Activated naive CD8-positive, alpha-beta T cell (primary cell): ENCODE measurements at regions not wholly inside any gene's neighbourhood (a gene's known extent, or its start where the extent isn't known, plus 50 kb on each side); places are given as distances from the start of the nearest gene placed in this dataset.
"Not testable (repeated sequence)": the region's sequence is repeated elsewhere in the genome, so short reads cannot be mapped to it uniquely, and the experiment has no call there.

Source experiments
- H3K27ac Mint-ChIP-seq: one replicate; pipeline ENCODE4 v1.8.0; 2021; ENCODE audit warnings: mixed read lengths
- H3K27me3 Mint-ChIP-seq: one replicate; pipeline ENCODE4 v1.8.0; 2021; ENCODE audit warnings: mixed read lengths
- H3K36me3 Mint-ChIP-seq: one replicate; pipeline ENCODE4 v1.8.0; 2021; ENCODE audit warnings: mixed read lengths
- H3K4me1 Mint-ChIP-seq: one replicate; pipeline ENCODE4 v1.8.0; 2021; ENCODE audit warnings: low read depth, mixed read lengths
- H3K4me3 Mint-ChIP-seq: one replicate; pipeline ENCODE4 v1.8.0; 2021; ENCODE audit warnings: mild to moderate bottlenecking, mixed read lengths
- H3K9me3 Mint-ChIP-seq: one replicate; pipeline ENCODE4 v1.8.0; 2021; ENCODE audit warnings: low read depth, mixed read lengths

DNA sequence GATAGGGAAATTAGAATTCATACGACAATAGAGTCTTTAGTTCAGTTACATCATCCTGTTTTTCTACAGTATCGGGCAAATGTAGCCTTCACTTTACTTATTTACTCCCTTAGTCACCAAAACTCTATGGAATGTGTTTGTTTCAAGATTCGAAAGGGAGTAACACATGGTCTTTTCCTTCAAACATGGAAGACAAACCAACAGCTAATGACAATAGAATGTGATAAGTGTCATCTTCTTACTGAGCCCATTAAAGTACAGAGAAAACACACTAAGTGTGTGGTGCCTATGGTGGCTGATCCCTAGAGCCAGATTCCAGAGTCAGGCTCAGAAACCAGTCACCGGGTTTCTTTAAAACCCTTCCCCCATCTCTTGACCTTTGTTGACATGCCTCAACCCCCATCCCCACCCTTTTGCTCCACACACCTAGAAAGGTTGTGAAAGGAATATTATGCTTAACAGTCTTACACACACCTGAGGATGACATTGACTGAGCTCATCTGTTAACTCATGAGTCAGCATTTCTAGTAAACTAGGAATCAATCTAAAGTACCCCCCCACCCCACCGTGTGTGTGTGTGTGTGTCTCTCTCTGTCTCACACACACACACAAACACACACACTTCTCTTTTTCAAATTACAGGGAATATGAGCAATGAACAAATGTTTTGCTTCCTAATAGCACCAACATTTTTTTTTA, 549.6 kb upstream of the CCDC54 start:
- no peaks in the 10 kb centered on the region for H3K27me3 Mint-ChIP-seq
- peaks cover 2% of the 10 kb centered on the region for H3K4me1 Mint-ChIP-seq
- H3K27ac Mint-ChIP-seq: no peak overlapping the region
- H3K9me3 Mint-ChIP-seq: no peaks in the 10 kb centered on the region
- H3K4me3 Mint-ChIP-seq: no peak overlapping the region
- H3K36me3 Mint-ChIP-seq: no peaks in the 10 kb centered on the region

DNA sequence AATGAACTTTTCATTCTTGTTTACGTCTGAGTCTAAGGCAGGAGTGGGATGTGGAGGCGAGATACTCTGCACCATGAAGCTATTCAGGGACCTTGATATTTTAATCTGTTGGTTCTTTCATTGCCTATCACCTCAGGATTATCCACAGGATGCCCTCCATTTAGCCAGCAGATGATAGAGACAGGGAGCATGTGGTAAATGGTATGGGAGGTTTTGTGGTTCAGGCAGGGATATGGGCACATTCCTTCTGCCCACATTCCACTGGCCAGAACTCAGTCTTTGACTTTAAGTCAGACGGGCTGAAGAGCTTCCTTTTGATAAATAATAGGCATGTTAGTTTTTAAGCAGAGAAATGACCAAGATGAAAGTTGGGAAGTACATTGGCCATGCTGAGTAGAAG, 548.0 kb upstream of the CCDC54 start:
- H3K27ac Mint-ChIP-seq: no peak overlapping the region
- H3K27me3 Mint-ChIP-seq: no peaks in the 10 kb centered on the region
- H3K36me3 Mint-ChIP-seq: no peaks in the 10 kb centered on the region
- no peak overlapping the region for H3K4me3 Mint-ChIP-seq
- peaks cover 2% of the 10 kb centered on the region for H3K4me1 Mint-ChIP-seq
- H3K9me3 Mint-ChIP-seq: no peaks in the 10 kb centered on the region

DNA sequence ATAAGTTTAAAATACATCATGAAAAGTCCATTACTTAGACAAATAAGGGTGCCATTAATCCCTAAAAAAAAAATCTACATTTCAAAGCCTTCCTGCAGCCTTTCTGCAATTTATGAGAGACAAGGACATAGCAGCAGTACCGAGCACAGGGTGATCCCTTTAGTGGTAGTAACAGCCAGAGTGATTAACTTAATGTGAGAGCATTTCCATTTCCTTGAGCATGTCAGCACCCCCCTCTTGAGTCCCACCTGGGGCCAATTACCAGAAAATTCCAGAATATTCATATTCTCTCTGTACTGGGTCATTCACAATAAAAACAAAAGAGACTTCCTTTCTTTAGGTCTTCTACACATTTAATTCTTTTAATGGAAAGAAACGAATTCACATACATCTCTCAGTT, 546.9 kb upstream of the CCDC54 start:
- no peaks in the 10 kb centered on the region for H3K27me3 Mint-ChIP-seq
- H3K27ac Mint-ChIP-seq: no peak overlapping the region
- H3K4me1 Mint-ChIP-seq: peaks cover 2% of the 10 kb centered on the region
- H3K9me3 Mint-ChIP-seq: no peaks in the 10 kb centered on the region
- H3K4me3 Mint-ChIP-seq: no peak overlapping the region
- no peaks in the 10 kb centered on the region for H3K36me3 Mint-ChIP-seq

- Mint-ChIP-seq H3K27me3 (no peaks in the 10 kb centered on the region), H3K4me1 (no peaks in the 10 kb centered on the region), H3K4me3 (no peak overlapping the region), H3K27ac (no peak overlapping the region), H3K36me3 (no peaks in the 10 kb centered on the region), H3K9me3 (no peaks in the 10 kb centered on the region)
These were observed 540.3 kb upstream of the CCDC54 start for GRCh38 chr3:106836906-106837305.

- no peak overlapping the region for H3K27ac Mint-ChIP-seq
- H3K4me1 Mint-ChIP-seq: no peaks in the 10 kb centered on the region
- H3K4me3 Mint-ChIP-seq: no peak overlapping the region
- H3K36me3 Mint-ChIP-seq: no peaks in the 10 kb centered on the region
- H3K27me3 Mint-ChIP-seq: no peaks in the 10 kb centered on the region
- no peaks in the 10 kb centered on the region for H3K9me3 Mint-ChIP-seq
These were observed 539.6 kb upstream of the CCDC54 start for GRCh38 chr3:106837616-106838015.

- no peaks in the 10 kb centered on the region for H3K4me1 Mint-ChIP-seq
- no peaks in the 10 kb centered on the region for H3K9me3 Mint-ChIP-seq
- no peak overlapping the region for H3K27ac Mint-ChIP-seq
- H3K4me3 Mint-ChIP-seq: no peak overlapping the region
- no peaks in the 10 kb centered on the region for H3K27me3 Mint-ChIP-seq
- no peaks in the 10 kb centered on the region for H3K36me3 Mint-ChIP-seq
These were observed 537.5 kb upstream of the CCDC54 start for GRCh38 chr3:106839576-106840280.

DNA sequence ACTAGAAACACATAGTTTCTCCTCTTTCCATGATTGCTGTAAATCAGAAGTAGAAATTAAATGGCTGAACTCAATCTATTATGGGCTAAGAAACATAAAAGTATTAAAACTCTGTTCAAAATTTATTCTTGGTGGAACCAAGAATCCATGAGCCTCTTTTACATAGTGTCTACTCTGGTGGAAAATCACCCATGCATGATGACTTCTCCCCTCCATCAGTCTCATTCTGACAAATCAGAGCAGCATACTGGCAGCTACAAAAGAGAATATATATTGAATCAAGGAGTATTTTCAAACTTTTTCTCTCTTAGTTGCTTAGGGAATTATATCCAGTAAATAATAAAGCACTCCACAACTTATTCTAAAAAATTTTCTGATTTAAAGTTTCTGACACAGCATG, 536.9 kb upstream of the CCDC54 start:
- Mint-ChIP-seq H3K36me3 (no peaks in the 10 kb centered on the region), H3K4me3 (no peak overlapping the region), H3K27me3 (no peaks in the 10 kb centered on the region), H3K27ac (no peak overlapping the region), H3K9me3 (no peaks in the 10 kb centered on the region), H3K4me1 (no peaks in the 10 kb centered on the region)

- H3K27me3 Mint-ChIP-seq: no peaks in the 10 kb centered on the region
- no peak overlapping the region for H3K4me3 Mint-ChIP-seq
- no peaks in the 10 kb centered on the region for H3K9me3 Mint-ChIP-seq
- H3K36me3 Mint-ChIP-seq: no peaks in the 10 kb centered on the region
- no peaks in the 10 kb centered on the region for H3K4me1 Mint-ChIP-seq
- H3K27ac Mint-ChIP-seq: no peak overlapping the region
These were observed 535.1 kb upstream of the CCDC54 start for GRCh38 chr3:106842151-106842550.

GRCh38 chr3:106844638-106845037, 532.6 kb upstream of the CCDC54 start:
- H3K27me3 Mint-ChIP-seq: no peaks in the 10 kb centered on the region
- H3K4me3 Mint-ChIP-seq: no peak overlapping the region
- H3K27ac Mint-ChIP-seq: no peak overlapping the region
- H3K36me3 Mint-ChIP-seq: no peaks in the 10 kb centered on the region
- H3K4me1 Mint-ChIP-seq: no peaks in the 10 kb centered on the region
- H3K9me3 Mint-ChIP-seq: peaks cover 4% of the 10 kb centered on the region

GRCh38 chr3:106848099-106848498, 529.1 kb upstream of the CCDC54 start:
- peaks cover 4% of the 10 kb centered on the region for H3K9me3 Mint-ChIP-seq
- H3K27ac Mint-ChIP-seq: no peak overlapping the region
- no peaks in the 10 kb centered on the region for H3K27me3 Mint-ChIP-seq
- H3K4me3 Mint-ChIP-seq: no peak overlapping the region
- H3K36me3 Mint-ChIP-seq: no peaks in the 10 kb centered on the region
- no peaks in the 10 kb centered on the region for H3K4me1 Mint-ChIP-seq

DNA sequence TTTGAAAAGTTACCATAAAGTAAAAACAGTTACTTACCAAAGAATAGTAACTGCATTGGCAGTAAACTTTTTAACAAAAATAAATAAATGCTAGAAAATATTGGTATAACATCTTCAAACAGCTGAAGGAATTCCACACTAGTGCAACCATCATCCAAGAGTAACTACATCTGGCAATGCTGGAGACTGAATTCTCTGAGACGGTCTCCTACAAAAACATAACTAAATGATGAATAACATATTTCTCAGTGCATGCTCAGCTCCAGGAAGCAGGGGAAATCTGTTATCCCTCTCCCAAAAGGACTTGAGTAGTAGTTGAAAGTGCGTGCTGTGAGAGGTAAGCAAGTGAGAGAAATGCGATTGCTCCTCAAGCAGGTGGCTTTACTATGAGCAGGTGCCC, 526.8 kb upstream of the CCDC54 start:
- H3K27me3 Mint-ChIP-seq: no peaks in the 10 kb centered on the region
- no peaks in the 10 kb centered on the region for H3K4me1 Mint-ChIP-seq
- peaks cover 4% of the 10 kb centered on the region for H3K9me3 Mint-ChIP-seq
- no peak overlapping the region for H3K27ac Mint-ChIP-seq
- no peak overlapping the region for H3K4me3 Mint-ChIP-seq
- H3K36me3 Mint-ChIP-seq: no peaks in the 10 kb centered on the region

GRCh38 chr3:106858321-106858720, 518.9 kb upstream of the CCDC54 start:
- not testable (repeated sequence) for H3K27me3 Mint-ChIP-seq, H3K36me3 Mint-ChIP-seq, H3K4me3 Mint-ChIP-seq, H3K4me1 Mint-ChIP-seq, H3K27ac Mint-ChIP-seq, H3K9me3 Mint-ChIP-seq

DNA sequence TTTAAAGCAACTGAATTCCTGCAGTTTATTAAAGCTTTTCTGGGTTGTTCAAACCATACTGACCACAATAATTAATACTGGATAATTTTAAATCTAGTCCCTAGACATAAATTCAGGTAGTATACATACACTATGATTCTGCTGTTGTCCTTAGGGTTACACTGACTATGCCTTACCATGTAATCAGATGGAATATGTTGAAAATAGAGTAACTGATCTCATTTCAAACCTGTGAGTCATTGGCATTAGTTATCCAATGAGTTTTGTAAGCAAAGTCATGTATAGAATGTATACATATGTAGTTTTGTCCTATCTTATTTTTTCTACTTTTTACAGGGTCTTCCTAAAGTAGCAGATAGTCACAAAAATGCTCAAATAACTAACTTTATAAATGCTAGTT, 517.1 kb upstream of the CCDC54 start:
- no peak overlapping the region for H3K27ac Mint-ChIP-seq
- no peaks in the 10 kb centered on the region for H3K4me1 Mint-ChIP-seq
- H3K9me3 Mint-ChIP-seq: no peaks in the 10 kb centered on the region
- H3K36me3 Mint-ChIP-seq: no peaks in the 10 kb centered on the region
- no peaks in the 10 kb centered on the region for H3K27me3 Mint-ChIP-seq
- H3K4me3 Mint-ChIP-seq: no peak overlapping the region

GRCh38 chr3:106862067-106862466, 515.2 kb upstream of the CCDC54 start:
- Mint-ChIP-seq H3K27me3 (no peaks in the 10 kb centered on the region), H3K9me3 (peaks cover 3% of the 10 kb centered on the region), H3K27ac (no peak overlapping the region), H3K36me3 (no peaks in the 10 kb centered on the region), H3K4me1 (no peaks in the 10 kb centered on the region), H3K4me3 (no peak overlapping the region)

DNA sequence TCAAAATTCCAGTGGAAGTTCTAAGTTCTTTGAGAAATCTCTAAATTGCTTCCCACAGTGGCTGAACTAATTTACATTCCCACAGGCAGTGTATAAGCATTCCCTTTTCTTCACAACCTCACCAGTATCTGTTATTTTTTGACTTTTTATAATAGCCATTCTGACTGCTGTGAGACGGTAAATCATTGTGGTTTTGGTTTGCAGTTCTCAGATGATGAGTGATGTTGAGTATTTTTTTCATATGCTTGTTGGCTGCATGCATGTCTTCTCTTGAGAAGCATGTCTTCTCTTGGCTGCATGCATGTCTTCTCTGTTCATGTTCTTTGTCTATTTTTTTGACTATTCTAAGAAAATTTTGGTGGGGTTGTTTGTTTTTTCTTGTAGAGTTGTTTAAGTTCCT, 499.6 kb upstream of the CCDC54 start:
- Mint-ChIP-seq H3K36me3 (no peaks in the 10 kb centered on the region), H3K27ac (no peak overlapping the region), H3K4me3 (no peak overlapping the region), H3K9me3 (peaks cover 4% of the 10 kb centered on the region), H3K27me3 (no peaks in the 10 kb centered on the region), H3K4me1 (no peaks in the 10 kb centered on the region)

GRCh38 chr3:106880206-106880605, 497.0 kb upstream of the CCDC54 start:
- peaks cover 4% of the 10 kb centered on the region for H3K9me3 Mint-ChIP-seq
- no peak overlapping the region for H3K27ac Mint-ChIP-seq
- no peaks in the 10 kb centered on the region for H3K27me3 Mint-ChIP-seq
- no peaks in the 10 kb centered on the region for H3K36me3 Mint-ChIP-seq
- H3K4me1 Mint-ChIP-seq: no peaks in the 10 kb centered on the region
- no peak overlapping the region for H3K4me3 Mint-ChIP-seq
